ENCODE measurements at regions not wholly inside any gene's neighbourhood (a gene's known extent, or its start where the extent isn't known, plus 50 kb on each side); places are given as distances from the start of the nearest gene placed in this dataset.
A peak's percentile ranks its signal among the peaks of the same experiment; 100 is the strongest.
"Not testable (repeated sequence)": the region's sequence is repeated elsewhere in the genome, so short reads cannot be mapped to it uniquely, and the experiment has no call there.

DNA sequence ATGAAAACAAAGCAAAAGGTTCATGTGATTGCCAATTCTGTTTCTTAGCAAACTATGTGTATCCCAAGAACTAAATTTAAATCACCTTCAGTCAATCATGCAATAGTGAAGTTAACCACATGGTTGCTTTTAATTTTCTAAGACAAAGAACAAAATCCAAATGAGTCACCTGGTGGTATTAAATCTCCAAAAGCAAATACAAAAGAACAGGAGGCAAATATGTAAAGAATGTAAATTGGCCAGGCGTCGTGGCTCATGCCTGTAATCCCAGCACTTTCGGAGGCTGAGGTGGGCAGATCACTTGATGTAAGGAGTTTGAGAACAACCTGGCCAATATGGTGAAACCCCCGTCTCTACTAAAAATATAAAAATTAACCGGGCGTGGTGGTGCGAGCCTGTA lies 54.2 kb upstream of the PIK3R4 start:
- DNase-seq, result no peak

DNA sequence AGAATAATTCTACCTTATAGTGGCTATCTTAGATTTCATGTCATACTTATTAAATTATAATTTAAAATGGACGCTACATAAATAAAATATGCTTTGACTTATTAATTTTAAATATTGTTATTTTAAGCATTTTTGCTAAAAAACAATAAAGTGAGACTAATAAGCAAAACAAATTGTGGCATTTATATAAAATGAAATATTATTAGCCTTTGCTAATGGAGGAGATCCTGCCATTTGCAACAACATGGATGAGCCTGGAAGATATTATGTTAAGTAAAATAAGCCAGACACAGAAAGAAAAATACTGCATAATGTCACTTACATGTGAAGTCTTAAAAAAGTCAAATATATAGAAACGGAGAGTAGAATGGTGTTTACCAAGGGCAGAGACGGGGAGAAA lies 54.8 kb upstream of the PIK3R4 start:
- no peak for DNase-seq

DNA sequence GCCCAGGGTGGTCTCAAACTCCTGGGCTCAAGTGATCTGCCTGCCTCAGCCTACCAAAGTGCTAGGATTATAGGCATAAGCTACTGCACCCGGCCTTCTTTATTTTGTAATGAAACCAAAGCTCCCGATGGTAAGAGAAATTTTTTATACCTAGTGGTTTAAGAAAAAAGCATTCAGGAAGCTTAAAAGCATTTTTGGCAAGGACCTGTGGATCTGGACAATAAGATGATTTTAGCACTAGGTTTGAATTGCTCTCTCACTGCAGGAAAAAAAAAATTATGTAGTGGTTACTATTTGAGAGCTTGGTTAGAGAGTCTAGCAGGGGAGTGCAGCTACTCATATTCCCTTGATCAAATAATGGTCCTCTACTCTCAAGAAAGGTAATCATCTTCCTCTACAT lies 64.9 kb upstream of the PIK3R4 start:
- no peak for DNase-seq

DNA sequence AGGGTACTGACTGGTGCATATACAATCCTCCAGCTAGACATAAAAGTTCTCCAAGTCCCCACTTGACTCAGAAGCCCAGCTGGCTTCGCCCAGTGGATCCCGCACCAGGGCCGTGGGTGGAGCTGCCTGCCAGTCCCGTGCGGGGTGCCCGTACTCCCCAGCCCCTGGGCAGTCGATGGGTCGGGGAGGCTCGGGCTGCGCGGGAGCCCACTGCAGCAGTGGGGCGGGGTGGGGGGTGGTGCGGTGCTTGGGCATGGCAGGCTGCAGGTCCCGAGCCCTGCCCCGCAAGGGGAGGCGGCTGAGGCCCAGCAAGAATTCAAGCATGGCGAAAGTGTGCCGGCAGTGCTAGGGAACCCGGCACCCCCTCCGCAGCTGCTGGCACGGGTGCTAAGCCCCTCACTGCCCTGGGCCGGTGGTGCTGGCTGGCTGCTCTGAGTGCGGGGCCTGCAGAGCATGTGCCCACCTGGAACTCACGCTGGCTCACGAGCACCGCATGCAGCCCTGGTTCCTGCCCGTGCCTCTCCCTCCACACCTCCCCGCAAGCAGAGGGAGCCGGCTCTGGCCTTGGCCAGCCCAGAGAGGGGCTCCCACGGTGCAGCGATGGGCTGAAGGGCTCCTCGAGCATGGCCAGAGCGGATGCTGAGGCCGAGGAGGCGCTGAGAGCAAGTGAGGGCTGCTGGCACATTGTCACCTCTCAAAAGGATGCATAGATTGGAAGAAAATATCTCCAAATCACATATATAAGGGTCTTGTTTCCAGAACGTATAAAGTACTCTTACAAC lies 68.3 kb upstream of the PIK3R4 start:
- no peak for DNase-seq

DNA sequence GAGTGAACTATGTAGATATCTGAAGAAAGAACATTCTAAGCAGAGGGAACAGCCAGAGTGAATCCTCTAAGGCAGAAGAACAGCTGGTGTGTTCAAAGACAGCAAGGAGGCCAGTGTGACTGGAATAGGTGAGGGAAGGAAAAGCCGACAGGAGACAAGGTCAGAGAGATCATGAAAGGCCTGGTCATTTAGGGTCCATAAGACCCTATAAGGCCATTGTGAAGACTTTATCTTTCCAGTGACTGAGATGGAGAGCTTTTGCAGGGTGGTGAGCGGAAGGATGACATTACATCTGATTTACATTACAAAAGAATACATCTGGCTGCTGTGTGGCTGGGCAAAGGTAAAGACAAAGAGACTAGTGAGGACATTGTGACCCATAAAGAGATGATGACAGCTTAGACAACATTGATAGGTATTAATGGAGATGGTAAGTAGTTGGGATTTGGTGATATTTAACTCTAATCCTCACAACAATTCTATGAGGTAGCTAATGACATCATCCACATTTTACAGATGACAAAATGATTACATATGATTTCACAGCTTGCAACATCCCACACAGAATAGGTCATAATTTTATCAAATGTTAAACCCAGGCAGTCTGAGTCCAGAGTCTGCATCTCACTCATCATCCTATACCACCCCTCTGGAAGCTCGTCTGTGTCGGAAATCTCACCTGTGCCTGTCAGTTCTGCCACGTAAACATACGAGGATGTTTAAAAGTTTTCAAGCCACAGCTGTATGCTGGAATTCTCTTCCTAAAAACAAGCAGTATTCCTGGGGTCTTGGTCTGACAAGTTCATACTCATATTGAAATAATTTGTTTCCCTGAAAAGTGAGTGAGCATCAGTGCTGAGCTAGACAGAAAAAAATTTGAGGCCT lies 70.2 kb upstream of the PIK3R4 start:
- no peak for DNase-seq

DNA sequence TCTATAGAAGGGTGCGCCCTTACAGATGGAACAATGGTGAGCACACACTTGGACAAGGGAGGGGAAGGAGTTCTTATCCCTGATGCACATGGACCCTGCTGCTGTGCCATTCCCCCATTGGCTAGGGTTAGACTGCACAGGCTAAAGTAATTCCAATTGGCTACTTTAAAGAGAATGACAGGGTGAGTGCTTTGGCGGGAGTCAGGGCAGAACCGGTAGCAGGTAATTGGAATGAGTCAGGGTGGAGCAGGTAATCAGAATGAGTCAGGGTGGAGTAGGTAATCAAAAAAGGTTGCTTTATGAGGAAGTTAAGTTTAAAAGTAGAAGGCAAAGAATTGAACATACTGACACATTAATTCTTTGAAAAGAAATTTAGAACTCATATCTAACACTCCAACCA lies 71.4 kb upstream of the PIK3R4 start:
- not testable (repeated sequence) for DNase-seq

DNA sequence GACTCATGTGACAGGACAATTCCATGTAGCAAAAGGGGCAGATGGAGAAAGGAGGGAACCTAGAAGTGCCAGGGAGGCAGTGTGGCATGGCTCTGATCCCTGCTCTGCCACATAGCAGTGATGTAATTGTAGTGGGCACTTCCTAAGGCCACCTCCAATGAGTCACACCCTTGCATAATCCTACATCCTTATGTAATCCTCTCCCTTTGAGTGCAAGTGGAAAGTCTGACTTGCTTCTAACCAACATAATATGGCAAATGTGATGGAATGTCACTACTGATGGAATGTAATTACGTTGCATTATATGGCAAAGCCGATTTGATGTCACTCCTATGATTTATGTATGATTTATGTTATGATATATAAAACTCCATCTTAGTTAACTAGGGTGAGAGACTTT lies 72.9 kb upstream of the ATP2C1 start:
- DNase-seq, result peak; percentile 21 to 23

DNA sequence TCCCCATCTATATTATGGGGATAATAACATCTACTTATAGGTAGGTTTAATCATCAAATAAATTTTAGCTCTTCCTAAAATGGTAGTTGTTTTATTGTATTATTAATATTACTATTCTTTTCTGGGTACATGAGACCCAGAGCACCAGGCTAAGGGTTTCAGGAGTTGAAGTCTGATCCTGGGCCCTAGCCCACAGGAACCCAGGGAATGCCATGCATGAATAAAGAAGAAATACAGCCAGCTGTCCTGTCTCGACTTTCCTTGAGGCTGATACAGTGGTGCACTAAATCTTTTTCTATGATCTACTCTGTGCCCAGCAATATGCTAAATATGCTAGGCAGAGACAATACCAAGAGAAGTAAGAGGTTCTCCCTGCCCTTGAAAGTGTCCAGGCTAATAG lies 72.1 kb upstream of the ATP2C1 start:
- no peak for DNase-seq

DNA sequence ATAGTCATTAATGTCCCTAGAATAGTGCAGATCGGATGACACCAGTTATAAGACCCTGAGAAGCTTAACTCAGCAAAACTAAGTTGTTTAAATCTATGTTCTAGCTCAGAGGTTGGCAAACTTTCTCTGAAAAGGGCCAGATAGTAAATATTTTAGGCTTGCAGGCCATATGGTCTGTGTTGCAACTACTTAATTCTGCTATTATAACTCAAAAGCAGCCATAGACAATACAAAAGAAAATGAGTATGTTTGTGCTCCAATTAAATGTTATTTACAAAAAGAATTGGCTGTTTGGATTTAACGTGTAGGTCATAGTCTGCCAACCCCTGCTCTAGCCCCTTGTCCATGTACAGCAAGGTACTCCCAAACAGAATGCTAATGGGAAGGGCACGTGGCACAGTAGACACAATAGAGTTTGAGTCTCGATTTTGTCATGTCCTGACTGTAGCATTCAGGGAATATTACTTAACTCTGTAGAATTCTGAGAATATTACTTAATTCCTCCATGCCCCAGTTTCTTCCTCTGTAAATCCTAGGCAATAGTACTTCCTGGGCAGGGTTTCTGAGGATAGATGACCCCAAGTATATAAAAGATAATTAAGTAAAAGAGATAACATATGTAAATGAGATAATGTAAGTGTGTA lies 70.5 kb upstream of the ATP2C1 start:
- no peak for DNase-seq

DNA sequence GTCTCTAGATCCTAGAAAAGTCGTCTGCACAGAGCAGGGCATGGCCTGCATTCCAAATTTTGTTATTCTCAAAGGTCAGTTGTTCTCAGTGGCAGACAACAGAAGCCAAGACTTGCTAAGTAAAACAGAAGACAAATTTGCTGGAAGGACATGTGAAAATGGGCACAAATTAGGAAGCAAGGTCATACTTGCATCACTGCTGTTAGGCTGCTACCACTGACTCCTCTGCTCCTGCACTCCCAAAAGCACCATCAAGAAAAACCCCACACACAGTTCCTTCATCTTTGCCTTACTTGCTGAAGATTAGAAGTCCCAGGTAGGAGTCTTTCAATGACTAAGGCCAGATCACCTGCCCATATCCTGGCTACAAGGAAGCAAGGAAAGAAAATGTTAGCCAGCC lies 69.9 kb upstream of the ATP2C1 start:
- DNase-seq, result no peak

DNA sequence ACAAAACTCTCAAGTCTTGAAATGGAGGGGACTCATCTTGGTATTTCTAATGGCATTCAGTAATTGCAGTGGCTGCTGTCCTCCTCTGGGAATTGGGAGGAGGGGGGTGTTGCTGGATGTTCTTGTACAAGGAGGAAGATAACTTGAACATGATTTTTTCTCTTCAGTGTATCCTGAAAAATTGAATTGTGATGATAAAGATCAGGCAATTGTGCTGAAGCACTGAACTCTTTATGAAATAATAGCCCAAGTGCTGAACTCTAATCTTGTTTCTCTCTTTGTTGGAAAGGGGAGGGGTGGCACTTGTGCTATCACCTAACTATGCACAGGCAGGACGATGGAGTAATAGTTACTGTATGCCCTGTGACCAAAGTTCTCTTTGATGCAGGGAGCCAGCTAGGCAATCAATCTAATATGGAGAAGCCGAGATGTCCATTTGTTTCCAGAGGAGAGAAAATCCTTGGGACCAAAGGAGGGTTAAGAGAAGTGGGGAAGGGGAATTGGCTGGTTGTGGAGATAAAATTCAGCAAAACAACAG lies 68.1 kb upstream of the ATP2C1 start:
- no peak for DNase-seq

DNA sequence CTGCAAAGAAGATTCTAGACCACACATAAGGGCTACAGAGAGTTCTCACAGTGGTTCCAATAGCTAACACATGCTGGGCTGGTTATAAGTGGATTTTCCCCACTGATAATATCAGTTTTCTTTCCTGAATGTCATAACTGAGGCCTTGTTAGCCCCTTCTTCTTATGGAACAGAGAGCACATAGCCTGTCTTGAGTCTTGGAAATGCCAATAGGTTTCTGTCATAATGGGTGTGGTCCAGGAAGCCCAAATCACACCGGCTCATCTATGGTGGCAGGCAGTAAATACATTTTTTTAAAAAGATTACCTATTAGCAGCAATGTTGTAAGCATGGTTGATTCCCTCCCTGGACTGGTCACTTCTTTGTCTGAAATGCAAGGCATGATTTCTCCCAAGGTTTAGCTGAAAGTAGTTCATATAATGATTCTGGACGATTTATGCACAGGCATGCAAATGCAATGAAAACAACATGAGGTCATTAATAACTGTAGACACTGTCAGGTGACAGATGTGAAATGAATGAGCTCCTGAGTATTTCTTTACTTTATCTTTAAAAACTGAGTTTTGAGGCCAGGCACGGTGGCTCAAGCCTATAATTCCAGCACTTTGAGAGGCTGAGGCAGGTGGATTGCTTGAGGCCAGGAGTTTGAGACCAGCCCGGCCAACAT lies 67.2 kb upstream of the ATP2C1 start:
- DNase-seq, result no peak

DNA sequence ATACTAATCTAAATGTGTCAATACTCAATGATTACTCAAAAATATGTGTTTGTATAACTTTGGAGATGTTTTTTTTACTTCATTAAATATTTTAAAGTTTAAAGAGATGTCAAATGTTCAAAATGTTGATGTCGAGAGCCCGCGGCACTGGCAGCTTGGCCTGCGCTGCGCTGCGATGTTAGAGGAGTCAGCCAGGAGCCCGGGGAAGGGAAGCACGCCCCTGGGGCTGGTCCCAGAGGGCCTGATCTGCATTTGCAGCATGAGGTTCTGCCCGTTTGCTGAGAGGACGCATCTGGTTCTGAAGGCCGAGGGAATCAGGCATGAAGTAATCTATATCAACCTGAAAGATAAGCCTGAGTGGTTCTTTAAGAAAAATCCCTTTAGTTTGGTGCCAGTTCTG lies 66.4 kb upstream of the ATP2C1 start:
- no peak for DNase-seq

DNA sequence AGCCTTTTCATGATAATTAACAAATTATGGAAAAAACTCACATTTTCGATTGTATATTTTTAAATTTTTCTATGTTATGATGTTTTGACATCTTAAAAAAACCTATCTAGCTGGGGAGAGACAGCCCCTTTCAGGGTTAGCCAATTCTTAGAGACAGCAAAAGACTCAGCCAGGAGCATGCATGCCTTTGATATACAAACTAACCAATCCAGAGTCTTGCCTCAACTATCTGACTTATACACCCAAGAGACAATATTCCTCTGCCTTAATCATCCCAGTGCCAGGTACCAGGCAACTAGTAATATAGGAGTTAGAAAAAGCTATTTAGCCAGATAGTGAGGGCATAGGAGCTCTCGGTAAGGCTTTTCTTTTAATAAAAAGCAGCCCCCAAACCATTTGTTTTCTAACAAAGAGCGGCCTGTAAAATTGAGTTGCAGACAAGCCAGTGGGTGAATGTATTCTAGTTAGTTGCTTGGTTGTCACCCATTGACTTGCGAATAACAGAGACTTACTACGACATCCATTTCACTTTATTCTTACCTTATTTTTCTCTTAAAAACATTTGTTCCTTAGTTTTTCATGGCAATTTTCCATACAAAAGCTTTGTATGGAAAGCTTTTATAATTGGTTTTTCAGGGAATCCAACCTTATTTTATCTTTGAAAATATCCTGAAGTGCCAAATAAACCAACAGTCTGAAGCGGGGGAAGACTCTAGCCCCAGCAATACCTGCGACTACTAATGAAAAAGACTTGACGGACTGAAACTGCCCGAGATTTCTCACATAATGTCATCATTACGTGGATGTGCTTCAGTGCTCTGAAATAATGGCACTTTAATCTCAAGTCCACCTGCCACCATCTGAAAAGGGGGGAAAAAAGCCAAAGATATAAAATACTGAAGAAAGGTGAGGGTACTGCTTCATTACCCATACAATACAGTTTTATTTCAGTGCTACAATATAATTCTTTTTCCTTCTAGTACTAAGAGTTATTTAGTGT lies 64.6 kb upstream of the ATP2C1 start:
- no peak for DNase-seq

DNA sequence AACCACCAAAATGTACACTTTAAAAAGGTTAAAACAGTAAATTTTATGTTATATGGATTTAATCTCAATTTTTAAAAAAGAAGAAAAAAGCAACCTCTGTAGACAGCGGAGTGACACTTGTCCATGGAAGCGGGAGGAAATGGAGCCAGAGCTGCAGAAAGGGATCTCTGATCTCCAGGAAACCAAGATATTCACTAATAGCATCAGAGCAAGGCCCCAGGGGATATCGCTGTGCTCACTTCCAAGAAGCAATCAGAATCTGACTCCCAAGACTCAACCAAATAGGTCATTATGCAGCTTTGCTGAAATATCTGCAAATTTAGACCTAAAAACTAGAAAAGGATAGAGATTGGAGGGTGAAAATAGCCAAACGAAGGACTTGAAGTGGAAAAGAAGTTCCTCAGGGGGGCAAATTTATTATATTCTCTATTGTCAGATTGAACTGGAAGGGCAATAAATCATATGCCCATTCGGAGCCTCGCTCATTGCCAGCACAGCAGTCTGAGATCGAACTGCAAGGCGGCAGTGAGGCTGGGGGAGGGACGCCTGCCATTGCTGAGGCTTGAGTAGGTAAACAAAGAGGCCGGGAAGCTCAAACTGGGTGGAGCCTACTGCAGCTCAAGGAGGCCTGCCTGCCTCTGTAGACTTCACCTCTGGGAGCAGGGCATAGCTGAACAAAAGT lies 62.0 kb upstream of the ATP2C1 start:
- no peak for DNase-seq

DNA sequence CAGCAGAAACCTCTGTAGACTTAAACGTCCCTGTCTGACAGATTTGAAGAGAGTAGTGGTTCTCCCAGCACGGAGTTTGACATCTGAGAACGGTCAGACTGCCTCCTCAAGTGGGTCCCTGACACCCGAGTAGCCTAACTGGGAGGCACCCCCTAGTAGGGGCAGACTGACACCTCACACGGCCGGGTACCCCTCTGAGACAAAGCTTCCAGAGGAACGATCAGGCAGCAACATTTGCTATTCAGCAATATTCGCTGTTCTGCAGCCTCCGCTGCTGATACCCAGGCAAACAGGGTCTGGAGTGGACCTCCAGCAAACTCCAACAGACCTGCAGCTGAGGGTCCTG lies 61.5 kb upstream of the ATP2C1 start:
- DNase-seq, result not testable (repeated sequence)

DNA sequence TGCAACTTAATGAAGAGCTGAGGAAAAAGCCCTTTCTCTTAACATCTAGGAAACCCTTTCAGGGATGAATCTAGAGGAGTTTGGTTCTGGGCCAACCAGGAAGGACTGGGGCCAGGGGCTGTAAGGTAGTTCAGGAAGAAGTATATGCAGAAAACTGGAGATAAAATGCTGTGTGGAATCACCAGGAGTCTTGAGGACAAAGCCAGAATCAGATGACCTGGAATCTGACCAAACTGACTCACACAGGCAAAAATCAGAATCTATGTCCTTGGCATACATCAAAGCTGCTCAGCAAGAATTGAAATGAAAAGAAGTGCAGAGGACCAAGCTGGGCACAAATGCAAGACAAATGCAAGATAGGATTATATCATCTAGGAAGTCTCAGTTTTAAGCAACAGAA lies 59.4 kb upstream of the ATP2C1 start:
- no peak for DNase-seq

DNA sequence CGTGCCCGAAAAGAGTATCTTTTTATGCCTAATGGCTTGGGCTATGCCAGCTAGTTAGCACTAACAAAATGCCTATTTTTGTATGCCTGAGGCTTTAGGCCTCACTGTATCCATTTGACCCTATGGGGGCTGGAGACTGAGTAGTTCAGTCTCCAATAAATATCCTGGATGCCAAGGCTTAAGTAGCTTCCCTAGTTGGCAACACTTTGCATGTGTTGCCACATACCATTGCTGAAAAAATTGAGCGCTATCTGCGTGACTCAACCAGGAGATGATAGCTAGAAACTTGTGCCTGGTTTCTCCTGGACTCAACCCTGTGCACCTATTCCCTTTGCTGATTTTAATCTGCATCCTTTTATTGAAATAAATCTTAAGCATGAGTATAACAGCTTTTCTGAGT lies 58.4 kb upstream of the ATP2C1 start:
- no peak for DNase-seq

DNA sequence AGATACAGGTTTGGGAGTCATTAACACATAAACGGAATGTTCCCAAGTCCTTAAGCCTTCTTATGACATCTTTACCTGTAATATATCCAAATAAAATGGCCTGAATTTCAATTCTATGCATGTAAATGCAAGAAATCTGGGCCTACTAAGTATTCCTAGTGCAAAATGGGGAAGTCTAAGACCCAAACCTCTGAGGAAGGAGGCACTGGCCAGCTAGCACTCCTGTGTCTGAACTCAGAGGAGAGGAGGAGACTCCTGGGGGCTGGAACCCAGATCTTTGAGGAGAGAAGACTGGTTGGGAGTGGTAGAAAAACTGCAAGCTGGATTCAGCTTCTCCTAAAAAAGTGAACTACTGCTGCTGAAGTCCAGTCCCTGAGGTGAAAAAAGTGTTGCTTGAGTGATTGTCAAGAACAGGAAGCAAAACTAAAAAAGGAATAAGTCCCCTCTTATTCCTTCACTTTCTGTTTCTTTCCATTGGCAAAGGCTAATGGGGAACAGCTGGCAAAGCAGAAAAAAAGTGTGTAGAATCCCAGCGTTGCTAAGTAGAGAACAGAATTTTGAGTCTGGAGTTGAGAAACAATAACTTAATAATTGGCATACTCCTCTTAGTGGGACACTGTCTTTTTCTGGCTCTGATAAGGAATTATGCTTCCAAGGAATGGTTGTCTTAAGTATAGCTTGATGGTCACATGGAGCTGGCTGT lies 54.8 kb upstream of the ATP2C1 start:
- peak; percentile 15 to 26 for DNase-seq

DNA sequence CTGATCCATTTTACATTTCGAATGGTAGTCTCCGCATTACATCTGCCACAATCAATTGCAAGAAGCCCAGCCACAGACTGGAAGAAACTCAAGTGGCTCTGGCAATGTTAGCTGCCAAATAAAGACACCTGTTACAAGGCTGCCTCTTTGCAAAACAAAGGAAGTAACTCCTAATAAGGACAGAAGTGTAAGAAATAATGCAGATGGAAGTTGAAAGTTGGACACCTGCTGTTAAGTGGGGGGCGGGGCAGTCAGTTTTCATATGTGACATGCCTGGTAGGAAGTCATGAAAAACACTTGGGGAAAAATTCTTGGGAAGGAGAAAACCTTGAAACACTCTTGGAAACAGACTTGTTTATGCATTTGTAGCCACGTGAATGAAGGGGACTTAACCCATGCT lies 54.1 kb upstream of the ATP2C1 start:
- no peak for DNase-seq

DNA sequence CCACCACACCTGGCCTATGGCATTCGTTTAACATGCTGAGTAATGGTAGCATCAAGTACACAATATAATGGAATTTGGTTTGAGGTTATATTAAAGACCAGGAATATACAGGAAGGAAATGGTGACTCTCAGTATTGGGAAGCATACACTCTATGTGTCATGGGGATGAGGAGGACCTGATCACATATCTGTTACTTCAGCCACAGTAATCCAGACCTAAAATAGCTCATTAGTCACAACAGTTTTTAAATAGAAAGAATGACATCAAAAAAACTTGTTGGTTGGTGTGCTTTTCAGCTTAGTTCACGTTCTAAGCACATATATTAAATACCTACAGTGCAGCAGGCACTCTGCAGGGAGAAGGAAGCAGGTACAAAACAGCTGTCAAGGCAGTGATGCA lies 52.5 kb upstream of the ATP2C1 start:
- no peak for DNase-seq
